ENCODE measurements at regions not wholly inside any gene's neighbourhood (a gene's known extent, or its start where the extent isn't known, plus 50 kb on each side); places are given as distances from the start of the nearest gene placed in this dataset.

- ATAC-seq = no peak
- Histone ChIP-seq H3K36me3 (ENCODE audit: control insufficient read depth in 2 of 2, insufficient read depth in 2 of 2, low read length in 1 of 2) (no peaks in the 10 kb centered on the region), H3K9me3 (replicated peaks; ENCODE audit: control insufficient read depth, insufficient read depth, low read length) (no peaks in the 10 kb centered on the region; the same call in 2 of the 3 replicates), H3K27me3 (replicated peaks in 1 of 2; ENCODE audit: control insufficient read depth in 2 of 2, insufficient read depth in 2 of 2, low read length in 1 of 2) (no peaks in the 10 kb centered on the region), H3K27ac (ENCODE audit: control insufficient read depth, insufficient read depth) (no peak overlapping the region), H3K79me2 (ENCODE audit: control insufficient read depth, insufficient read depth, low read length) (no peaks in the 10 kb centered on the region), H3K4me3 (no peak overlapping the region), H3K4me2 (ENCODE audit: control insufficient read depth, insufficient read depth) (no peak overlapping the region), H4K20me1 (ENCODE audit: control insufficient read depth, insufficient read depth) (no peaks in the 10 kb centered on the region), H3K4me1 (ENCODE audit: control insufficient read depth, insufficient read depth, low read length) (peaks cover 14% of the 10 kb centered on the region), H2AFZ (ENCODE audit: control insufficient read depth, low read depth, low read length) (no peak overlapping the region), H3K9ac (ENCODE audit: control insufficient read depth, insufficient read depth, low read length) (no peak overlapping the region)
- in situ Hi-C loops (cut with MboI) = no loop called here
- BruUV-seq (replicated peaks) = no TSS peak
- no peak for DNase-seq (ENCODE audit: low read depth, low spot score)
- WGBS (ENCODE audit: insufficient coverage, insufficient replicate concordance, low lambda C conversion rate, missing lambda C conversion rate) = 18% methylated on average over 5 of the region's 5 CpGs
- ChIA-PET CTCF (interaction anchor here (0.7 to 5.2 kb wide), 5 partner anchors 10 to 362 kb away, joined by 3 to 21 read pairs (median 3); no protein-coding TSS in a partner anchor), RAD21 (ENCODE audit: unreplicated experiment) (interaction anchor here (0.7 to 1.2 kb wide), 3 partner anchors 48 to 337 kb away, joined by 3 read pairs; no protein-coding TSS in a partner anchor), POLR2A (interaction anchor here (0.7 kb wide), 1 partner anchor 21 kb away, joined by 6 read pairs; no protein-coding TSS in a partner anchor), SMC1A (ENCODE audit: uncharacterized antibody, unreplicated experiment) (interaction anchor here (0.8 to 1.8 kb wide), 10 partner anchors 9 to 364 kb away, joined by 3 to 4 read pairs (median 3); no protein-coding TSS in a partner anchor)
- intact Hi-C loops (cut with micrococcal nuclease; ENCODE audit: unreplicated experiment) = no loop called here
- no peak for TF ChIP-seq IKZF1 (conservative IDR thresholded peaks at IDR 0.05)
- FAIRE-seq = no peak
Measured at GRCh38 chr3:102176333-102177050, 258.3 kb upstream of the ZPLD1 start.

GRCh38 chr3:102177075-102177755, 257.6 kb upstream of the ZPLD1 start:
- in situ Hi-C loops (cut with MboI) = no loop called here
- ATAC-seq (no peak), DNase-seq (ENCODE audit: low read depth, low spot score) (no peak), FAIRE-seq (no peak)
- H3K27ac ChIP-seq (ENCODE audit: control insufficient read depth, insufficient read depth) = no peak overlapping the region
- H4K20me1 ChIP-seq (ENCODE audit: control insufficient read depth, insufficient read depth) = no peaks in the 10 kb centered on the region
- intact Hi-C loops (cut with micrococcal nuclease; ENCODE audit: unreplicated experiment) = no loop called here
- no peak overlapping the region for H2AFZ ChIP-seq (ENCODE audit: control insufficient read depth, low read depth, low read length)
- CTCF ChIA-PET = interaction anchor here (0.7 to 5.2 kb wide), 5 partner anchors 9 to 363 kb away, joined by 3 to 21 read pairs (median 3); no protein-coding TSS in a partner anchor
- SMC1A ChIA-PET (ENCODE audit: uncharacterized antibody, unreplicated experiment) = interaction anchor here (0.6 to 1.8 kb wide), 9 partner anchors 15 to 364 kb away, joined by 3 to 4 read pairs (median 3); no protein-coding TSS in a partner anchor
- 52% methylated on average over 11 of the region's 11 CpGs for WGBS (ENCODE audit: insufficient coverage, insufficient replicate concordance, low lambda C conversion rate, missing lambda C conversion rate)
- no peaks in the 10 kb centered on the region for H3K79me2 ChIP-seq (ENCODE audit: control insufficient read depth, insufficient read depth, low read length)
- no peaks in the 10 kb centered on the region for H3K36me3 ChIP-seq (ENCODE audit: control insufficient read depth in 2 of 2, insufficient read depth in 2 of 2, low read length in 1 of 2)
- no TSS peak for BruUV-seq (replicated peaks)
- no peak overlapping the region for H3K9ac ChIP-seq (ENCODE audit: control insufficient read depth, insufficient read depth, low read length)
- H3K27me3 ChIP-seq (replicated peaks in 1 of 2; ENCODE audit: control insufficient read depth in 2 of 2, insufficient read depth in 2 of 2, low read length in 1 of 2) = no peaks in the 10 kb centered on the region
- POLR2A ChIA-PET = interaction anchor here (0.7 kb wide), 1 partner anchor 21 kb away, joined by 6 read pairs; no protein-coding TSS in a partner anchor
- H3K4me1 ChIP-seq (ENCODE audit: control insufficient read depth, insufficient read depth, low read length) = peaks cover 14% of the 10 kb centered on the region
- H3K4me3 ChIP-seq = no peak overlapping the region
- no peaks in the 10 kb centered on the region; the same call in 2 of the 3 replicates for H3K9me3 ChIP-seq (replicated peaks; ENCODE audit: control insufficient read depth, insufficient read depth, low read length)
- RAD21 ChIA-PET (ENCODE audit: unreplicated experiment) = interaction anchor here (0.7 to 1.2 kb wide), 2 partner anchors 48 to 118 kb away, joined by 3 read pairs; no protein-coding TSS in a partner anchor
- H3K4me2 ChIP-seq (ENCODE audit: control insufficient read depth, insufficient read depth) = no peak overlapping the region
- TF ChIP-seq CBX5 (IDR thresholded peaks at IDR 0.05; ENCODE audit: low read depth) (no peak), SMARCA5 (IDR thresholded peaks at IDR 0.05) (no peak), IRF5 (IDR thresholded peaks at IDR 0.05; ENCODE audit: borderline replicate concordance) (no peak), CEBPZ (IDR thresholded peaks at IDR 0.05; ENCODE audit: low read depth, low read length) (no peak)
- TF ChIP-seq, protein P1, sequence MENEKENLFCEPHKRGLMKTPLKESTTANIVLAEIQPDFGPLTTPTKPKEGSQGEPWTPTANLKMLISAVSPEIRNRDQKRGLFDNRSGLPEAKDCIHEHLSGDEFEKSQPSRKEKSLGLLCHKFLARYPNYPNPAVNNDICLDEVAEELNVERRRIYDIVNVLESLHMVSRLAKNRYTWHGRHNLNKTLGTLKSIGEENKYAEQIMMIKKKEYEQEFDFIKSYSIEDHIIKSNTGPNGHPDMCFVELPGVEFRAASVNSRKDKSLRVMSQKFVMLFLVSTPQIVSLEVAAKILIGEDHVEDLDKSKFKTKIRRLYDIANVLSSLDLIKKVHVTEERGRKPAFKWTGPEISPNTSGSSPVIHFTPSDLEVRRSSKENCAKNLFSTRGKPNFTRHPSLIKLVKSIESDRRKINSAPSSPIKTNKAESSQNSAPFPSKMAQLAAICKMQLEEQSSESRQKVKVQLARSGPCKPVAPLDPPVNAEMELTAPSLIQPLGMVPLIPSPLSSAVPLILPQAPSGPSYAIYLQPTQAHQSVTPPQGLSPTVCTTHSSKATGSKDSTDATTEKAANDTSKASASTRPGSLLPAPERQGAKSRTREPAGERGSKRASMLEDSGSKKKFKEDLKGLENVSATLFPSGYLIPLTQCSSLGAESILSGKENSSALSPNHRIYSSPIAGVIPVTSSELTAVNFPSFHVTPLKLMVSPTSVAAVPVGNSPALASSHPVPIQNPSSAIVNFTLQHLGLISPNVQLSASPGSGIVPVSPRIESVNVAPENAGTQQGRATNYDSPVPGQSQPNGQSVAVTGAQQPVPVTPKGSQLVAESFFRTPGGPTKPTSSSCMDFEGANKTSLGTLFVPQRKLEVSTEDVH (IDR thresholded peaks at IDR 0.05; ENCODE audit: low read depth, partially characterized antibody) = no peak
